ENCODE measurements at regions not wholly inside any gene's neighbourhood (a gene's known extent, or its start where the extent isn't known, plus 50 kb on each side); places are given as distances from the start of the nearest gene placed in this dataset.

- DNase-seq: no peak
These were observed 75.8 kb downstream of the CCDC34 start for GRCh38 chr11:27287205-27287604.

GRCh38 chr11:27285761-27286160, 77.3 kb downstream of the CCDC34 start:
- DNase-seq: no peak

- no peak for DNase-seq
These were observed 80.2 kb downstream of the CCDC34 start for GRCh38 chr11:27282806-27283205.

GRCh38 chr11:27281740-27282590, 81.0 kb downstream of the CCDC34 start:
- DNase-seq: no peak

GRCh38 chr11:27281276-27281675, 81.7 kb downstream of the CCDC34 start:
- no peak for DNase-seq

- no peak for DNase-seq
These were observed 82.9 kb downstream of the CCDC34 start for GRCh38 chr11:27280140-27280539.

- DNase-seq: no peak
These were observed 83.6 kb downstream of the CCDC34 start for GRCh38 chr11:27279460-27279859.

GRCh38 chr11:27277843-27278242, 85.2 kb downstream of the CCDC34 start:
- DNase-seq: no peak

- no peak for DNase-seq
These were observed 86.9 kb downstream of the CCDC34 start for GRCh38 chr11:27276141-27276540.

- no peak for DNase-seq
These were observed 88.1 kb downstream of the CCDC34 start for GRCh38 chr11:27274854-27275395.

- no peak for DNase-seq
These were observed 96.9 kb downstream of the CCDC34 start for GRCh38 chr11:27266125-27266524.

- no peak for DNase-seq
These were observed 99.0 kb downstream of the CCDC34 start for GRCh38 chr11:27263986-27264385.

- no peak for DNase-seq
These were observed 100.0 kb downstream of the CCDC34 start for GRCh38 chr11:27263046-27263445.

- no peak for DNase-seq
These were observed 107.6 kb downstream of the CCDC34 start for GRCh38 chr11:27255447-27255828.

GRCh38 chr11:27254744-27255446, 108.1 kb downstream of the CCDC34 start:
- no peak for DNase-seq

GRCh38 chr11:27253224-27253623, 109.8 kb downstream of the CCDC34 start:
- DNase-seq: no peak

- peak in 1 of 2 experiments; percentile 2 for DNase-seq
These were observed 111.9 kb downstream of the CCDC34 start for GRCh38 chr11:27250867-27251665.

- DNase-seq: no peak
These were observed 114.2 kb downstream of the CCDC34 start for GRCh38 chr11:27248576-27249509.

- DNase-seq: no peak
These were observed 115.4 kb downstream of the CCDC34 start for GRCh38 chr11:27247660-27248059.

GRCh38 chr11:27246925-27247324, 116.1 kb downstream of the CCDC34 start:
- DNase-seq: no peak

GRCh38 chr11:27244900-27245299, 118.1 kb downstream of the CCDC34 start:
- no peak for DNase-seq

- DNase-seq: no peak
These were observed 120.4 kb downstream of the CCDC34 start for GRCh38 chr11:27242591-27242990.
